Medulla oblongata (tissue), 1 donor: ENCODE measurements at regions not wholly inside any gene's neighbourhood (a gene's known extent, or its start where the extent isn't known, plus 50 kb on each side); places are given as distances from the start of the nearest gene placed in this dataset.
"Not testable (repeated sequence)": the region's sequence is repeated elsewhere in the genome, so short reads cannot be mapped to it uniquely, and the experiment has no call there.

Experiments
- DNase-seq: peaks from one replicate; pipeline ENCODE4 v3.0.0-alpha.2; 2015; ENCODE audit errors: extremely low spot score

DNA sequence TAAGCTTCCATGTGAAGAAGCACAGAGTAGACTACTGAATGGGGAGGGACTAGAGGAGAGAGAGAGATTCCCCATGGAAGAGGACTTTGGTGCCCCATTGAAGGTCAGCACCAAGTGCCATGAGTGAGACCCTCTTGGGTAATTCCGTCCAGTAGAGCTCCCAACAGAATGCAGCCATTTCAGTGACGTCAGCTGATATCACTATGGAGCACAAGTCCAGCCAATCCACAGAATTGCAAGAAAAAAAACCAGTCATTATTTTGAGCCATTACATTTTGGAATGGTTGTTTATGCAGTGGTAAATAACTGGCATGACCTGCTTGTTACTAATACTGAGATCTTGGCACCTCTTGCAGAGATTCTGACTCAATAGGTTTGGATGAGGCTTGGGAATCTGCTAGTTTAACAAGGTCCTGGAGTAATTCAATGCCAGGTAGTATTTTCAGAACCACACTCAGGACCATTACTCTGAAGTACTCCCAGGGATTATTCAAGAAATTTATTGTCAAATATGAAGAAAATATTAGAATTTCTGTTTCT lies 52.6 kb upstream of the SP8 start:
- DNase-seq: no peak

DNA sequence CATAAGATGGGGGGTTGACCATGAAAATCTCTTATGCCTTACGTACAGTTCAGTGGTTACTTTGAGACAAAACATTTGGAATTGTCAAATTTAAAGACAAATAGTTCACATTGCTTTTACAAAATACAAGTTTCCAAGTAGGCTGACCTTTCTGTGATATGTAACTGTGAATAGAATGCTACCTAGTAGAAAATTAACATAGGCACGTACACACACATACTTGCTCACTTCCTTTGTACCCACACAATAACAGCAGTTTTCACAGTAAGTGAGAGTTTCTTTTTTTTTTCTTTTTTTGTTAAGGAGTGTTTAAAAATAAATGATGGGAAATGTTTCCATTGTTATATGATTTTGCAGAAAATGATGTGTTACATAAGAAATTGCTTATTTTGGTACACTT lies 53.3 kb upstream of the SP8 start:
- no peak for DNase-seq

DNA sequence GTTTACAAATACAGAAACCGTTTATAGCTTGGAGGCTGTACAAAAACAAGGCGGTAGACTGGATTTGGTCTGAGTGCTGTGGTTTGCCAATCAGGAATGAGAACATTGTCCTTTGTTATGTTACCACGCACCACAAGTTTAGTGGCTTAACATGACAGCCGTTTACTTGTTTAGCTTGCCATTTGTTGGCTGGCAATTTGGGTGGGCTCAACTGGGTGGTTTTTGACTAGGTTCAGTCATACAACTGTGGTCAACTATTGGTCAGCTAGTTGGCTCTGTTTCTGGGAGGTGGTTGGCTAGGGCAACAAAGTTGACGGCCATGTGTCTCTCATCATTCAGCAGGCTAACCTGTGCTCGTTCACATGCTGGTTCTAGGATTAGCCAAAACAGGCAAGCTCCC lies 60.1 kb upstream of the SP8 start:
- DNase-seq: no peak

DNA sequence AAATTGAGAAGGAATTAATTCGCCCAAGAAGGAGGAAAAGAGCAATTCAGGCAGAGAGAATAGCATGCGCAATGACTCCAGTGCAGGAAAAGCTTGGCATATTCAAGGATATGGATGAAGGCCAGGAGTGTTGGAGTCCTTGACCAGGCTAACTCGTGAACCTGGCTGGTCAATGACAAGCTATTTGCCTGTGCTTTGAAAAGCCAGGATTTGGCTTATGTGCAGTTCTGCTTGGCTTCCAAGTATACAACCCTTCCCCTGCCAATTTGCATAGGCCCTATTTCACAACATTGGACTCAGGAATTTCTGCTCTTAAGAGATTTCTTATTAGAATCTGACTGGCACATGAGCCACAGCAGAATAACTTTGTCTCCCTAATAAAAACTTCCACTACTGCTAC lies 72.3 kb upstream of the SP8 start:
- peak; percentile 84 for DNase-seq

DNA sequence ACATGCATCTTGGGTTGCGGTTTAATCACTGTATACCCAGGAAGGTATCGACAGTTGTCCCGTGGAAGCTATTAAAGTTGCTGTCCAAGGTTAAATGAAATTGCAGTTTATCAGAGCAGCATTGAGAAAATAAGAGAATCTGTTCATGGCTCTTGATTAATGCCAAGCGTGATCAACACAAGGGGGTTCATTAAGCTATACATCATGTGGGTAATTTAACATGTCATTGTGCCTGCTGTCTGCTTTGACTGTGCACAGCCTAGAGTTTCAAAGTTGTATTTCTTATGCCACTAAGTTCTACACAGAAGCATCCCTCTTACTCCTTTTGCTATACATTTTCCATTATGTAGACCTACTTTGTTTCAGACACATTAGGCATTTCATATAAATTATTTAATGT lies 74.8 kb upstream of the SP8 start:
- DNase-seq: no peak

DNA sequence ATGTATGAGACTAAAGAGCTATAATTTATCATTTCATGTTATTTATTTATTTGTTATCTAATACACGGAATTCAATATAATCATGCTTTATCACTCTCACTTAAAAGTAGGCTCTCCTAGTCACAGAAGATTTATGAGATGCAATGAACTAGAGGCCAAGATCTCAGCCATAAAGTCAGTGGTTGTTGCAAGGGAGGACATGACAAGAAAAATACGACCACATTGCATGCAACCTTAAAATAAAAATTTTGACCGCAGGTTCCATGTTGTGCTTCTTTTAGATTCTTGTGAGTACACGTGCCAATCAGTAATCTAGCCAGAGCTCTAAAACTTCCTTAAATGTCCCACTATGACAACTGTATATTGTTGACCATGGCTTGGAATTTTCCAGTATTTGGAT lies 75.9 kb upstream of the SP8 start:
- no peak for DNase-seq

DNA sequence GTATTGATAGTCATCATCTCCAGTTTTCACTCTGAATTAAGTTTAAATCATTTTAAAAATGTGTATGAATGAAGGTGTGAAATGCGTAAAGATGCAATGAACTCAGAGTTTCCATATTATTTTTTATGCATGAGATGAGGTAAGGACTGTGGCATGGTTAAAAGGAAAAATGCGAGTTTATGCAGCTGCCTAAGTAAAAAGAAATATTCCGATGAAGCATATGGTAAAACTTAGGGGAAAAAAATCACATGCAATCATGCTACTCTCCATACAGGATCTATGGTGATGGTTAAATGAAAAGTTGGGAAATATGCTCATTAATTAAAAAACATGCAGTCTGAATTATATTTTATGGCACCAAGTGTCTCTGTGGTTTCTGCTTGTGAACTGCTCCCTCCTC lies 77.5 kb upstream of the SP8 start:
- DNase-seq: no peak

DNA sequence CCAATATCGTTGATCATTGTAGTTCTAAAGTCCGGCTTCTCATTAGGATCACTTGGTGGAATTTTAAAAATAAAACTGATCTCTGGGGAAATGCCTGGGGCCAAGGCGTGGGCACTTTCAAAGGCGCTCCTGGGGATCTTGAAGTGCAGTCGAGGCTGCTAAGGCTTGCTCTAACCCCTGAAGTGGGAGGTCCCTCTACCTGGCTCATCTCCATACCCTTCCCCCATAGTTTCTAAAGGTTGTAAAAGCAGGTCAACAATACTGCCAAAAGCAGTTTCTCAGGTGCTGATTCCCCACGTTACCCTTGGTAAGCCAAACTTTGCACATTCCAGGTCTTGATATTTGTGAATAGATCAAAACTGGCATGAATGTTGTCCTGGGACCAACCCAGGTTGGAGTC lies 79.0 kb upstream of the SP8 start:
- no peak for DNase-seq

DNA sequence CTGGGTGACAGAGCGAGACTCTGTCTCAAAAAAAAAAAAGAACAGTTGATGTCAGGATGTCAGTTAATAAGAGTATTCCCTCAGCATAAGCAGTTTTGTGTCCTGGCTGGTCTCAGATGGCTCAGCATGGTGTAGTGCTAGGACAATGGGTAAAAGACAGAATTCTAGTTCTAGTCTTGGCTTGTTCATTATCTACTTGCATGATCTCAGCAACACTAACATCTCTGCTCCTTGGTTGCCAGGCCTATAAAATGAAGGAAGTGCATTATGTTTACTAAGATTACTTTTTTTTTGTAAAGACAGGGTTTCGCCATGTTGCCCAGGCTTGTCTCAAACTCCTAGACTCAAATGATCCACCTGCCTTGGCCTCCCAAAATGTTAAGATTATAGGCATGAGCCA lies 84.3 kb upstream of the SP8 start:
- no peak for DNase-seq

DNA sequence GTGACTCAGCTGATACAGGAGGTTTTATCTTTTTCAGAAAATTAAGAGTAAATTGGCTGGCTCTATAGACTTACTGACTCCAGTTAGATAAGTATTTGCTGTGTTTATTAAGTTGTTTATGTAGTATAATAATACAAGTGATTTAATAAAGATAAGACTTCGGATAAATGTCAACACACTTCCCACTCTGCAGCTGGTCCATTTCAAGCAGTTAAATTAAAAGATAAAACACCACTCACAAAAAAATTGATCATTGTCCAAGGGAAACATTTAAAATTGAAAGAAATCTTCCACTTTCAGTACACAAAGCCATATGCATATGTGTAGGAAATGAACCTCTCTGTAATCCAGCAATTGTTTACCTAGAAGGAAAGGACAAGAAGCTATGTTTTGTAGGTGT lies 106.1 kb upstream of the SP8 start:
- no peak for DNase-seq

DNA sequence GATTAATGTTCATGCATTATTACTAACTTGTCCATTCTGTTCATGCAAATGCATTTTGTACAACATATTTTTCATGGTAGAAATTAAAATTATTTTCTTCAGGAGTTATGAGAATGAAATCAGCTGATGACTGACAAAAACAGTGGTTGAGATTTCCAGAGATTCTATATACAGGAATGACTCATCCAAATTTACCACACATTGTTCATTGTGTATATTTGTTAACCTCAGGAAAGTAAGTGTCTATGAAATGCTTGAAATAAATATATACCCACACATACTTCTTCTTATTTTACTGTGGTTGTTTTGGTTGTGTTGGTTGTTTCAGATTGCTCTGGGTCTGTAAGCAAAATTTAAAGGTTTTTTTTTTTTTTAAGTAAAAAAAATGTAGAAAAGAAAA lies 108.1 kb upstream of the SP8 start:
- no peak for DNase-seq

DNA sequence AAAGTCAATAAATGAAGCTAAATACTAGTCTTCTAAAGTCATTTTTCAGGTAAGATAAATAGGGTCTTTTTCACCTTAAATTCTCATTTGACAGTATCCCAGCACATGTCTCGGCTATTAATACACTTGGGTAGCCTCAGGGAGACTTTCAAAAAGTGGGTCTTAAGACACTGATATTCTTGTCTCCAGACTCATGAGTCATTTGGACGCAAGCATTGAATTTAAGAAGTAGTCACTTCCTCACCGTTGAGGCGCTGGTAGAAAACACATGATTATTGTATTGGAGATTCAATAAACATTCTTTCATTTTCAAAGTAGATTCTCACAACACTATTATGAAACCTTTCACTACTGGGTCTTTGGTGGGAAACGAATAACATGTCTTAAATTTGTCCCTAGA lies 108.9 kb upstream of the SP8 start:
- no peak for DNase-seq

DNA sequence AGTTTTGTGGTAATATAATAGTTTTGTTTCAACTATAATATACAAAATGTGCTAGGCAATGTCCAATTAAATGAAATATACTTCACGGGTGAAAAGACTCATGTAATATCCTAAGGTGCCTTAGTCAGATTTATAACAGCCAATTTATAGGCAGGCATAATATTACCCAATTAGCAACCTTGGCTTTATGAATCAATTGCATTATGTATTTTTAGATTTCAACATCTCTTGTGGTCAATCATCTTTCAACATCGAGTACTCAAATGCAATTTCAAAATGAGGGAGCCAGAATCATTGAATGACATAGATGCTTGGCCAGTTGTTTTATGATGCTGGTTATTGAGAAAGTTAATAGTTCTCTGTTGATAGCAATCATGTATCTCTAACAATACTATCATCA lies 110.3 kb upstream of the SP8 start:
- DNase-seq: no peak

DNA sequence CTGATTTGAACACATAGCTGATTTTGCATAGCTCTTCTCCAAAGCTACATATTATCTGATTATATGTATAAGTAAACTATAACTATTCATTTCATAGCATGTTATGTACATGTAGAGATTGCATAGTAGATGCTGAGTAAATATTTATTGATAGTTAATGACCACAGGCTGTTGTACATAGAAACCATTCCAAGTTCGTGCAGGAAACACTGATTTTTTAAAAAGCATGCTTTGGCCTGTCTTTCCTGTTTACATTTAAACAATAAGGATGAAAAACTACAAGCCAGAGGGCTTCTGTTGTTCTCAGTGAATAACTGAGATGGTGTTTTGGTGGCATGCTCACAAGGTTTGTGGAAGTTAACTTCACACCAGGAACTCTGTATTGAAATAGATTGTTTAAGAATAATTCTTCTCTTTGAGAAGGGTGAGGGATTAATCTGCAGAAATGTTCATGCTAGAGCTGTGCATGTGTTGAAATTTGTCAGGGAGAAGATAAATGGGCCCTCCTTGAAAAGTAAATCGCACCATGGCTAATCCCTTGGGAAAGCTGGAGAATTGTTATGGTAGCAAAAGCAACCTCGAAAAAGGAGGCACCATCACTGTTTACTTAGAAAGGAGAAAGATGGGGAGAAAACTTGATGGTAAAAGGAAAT lies 120.2 kb upstream of the SP8 start:
- no peak for DNase-seq

DNA sequence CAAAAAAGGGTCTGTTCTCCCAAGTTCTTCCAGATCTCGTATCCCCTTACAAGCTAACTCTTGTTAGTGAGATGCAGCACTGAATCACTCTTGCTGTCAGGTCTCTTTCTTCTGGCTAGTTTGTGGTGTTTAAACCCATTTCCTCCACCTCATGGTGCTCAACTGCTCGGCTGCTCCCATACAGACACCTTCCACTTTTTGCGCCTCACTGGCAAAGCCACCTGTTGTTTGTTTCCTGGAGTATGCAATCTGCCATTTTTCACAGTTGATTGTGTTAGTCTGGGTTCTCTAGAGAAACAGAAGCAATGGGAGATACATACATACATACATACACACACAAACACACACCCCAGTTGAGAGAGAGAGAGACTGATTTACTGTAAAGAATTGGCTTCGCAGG lies 124.4 kb upstream of the SP8 start:
- DNase-seq: no peak

DNA sequence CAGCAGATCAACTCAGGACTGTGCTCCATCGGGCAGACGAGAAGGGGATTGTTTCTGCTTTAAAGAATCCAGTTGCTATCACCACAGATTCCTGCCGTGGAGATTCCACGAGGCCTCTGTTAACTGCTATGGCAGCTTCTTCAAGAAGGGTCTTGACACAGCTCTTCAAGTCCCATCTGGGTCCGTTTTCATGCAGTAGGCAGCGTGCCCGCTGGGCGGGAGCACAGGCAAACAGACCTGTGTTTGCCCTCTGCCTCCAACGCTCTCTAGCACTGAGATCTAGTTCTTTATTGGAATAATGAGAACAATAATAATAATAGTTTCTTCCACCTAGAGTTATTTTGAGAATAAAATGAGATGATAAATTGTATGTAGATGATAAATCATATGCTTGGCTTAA lies 127.2 kb upstream of the SP8 start:
- no peak for DNase-seq

DNA sequence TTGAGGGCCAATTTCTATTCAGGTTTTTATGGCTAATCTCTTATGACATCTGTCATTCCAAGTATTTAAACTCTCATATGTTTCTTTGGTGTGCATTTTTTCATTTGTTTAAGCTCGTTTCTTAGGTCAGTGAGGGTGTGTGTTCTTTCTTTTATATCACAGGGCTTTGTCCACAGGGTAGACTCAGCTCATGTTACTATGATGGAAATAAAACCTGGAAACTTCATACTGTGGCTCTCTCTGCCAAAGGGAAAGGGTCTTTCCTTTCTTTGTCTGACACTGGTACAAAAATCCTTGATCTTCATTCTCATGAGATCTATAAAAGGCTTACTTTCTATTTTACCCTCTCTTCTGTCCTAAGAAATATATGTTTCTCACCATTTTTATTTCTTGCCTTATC lies 129.6 kb upstream of the SP8 start:
- DNase-seq: no peak

DNA sequence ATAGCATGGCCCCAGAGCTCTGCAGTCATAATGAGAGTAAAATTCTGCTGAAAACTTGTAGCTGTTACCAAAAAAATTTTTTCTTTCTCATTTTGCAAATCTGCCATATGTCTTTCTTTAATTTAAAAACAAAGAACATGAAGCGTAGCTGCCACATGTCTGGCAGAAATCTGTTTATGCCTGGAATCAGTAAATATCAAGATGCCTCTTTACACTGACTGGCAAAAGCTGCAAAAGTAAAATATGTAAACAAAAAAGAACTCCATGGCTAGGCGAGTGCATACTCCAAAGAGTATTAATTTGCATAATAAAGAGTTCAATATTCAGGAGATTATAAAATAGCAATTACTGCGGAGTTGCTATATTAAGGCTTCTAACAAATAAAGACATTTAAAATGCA lies 130.9 kb upstream of the SP8 start:
- DNase-seq: no peak

DNA sequence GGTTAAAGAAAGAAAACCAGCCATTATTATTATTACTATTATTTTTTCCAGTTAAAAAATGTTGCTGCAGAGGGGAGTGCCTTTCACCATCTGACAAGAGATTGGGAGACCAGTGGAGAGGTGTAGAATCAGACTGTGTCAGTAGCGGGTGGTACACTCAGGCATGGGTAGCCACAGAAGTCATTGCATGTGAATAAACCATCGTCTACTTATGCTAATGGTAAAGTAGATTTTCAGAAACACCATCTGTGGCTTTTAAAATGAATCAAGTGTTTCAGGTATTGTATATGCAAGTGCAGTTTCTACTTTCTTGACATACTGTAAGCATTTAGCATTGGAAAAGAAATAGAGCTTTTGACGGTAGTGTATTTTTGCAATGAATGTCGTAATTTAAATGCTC lies 131.5 kb upstream of the SP8 start:
- no peak for DNase-seq

DNA sequence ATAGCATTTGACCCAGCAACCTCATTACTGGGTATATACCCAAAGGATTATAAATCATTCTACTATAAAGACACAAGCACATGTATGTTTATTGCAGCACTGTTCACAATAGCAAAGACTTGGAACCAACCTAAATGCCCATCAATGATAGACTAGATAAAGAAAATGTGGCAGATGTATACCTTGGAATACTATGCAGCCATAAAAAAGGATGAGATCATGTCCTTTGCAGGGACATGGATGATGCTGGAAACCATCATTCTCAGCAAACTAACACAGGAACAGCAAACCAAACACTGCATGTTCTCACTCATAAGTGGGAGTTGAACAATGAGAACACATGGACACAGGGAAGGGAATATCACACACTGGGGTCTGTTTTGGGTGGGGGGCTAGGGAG lies 140.5 kb upstream of the SP8 start:
- not testable (repeated sequence) for DNase-seq

DNA sequence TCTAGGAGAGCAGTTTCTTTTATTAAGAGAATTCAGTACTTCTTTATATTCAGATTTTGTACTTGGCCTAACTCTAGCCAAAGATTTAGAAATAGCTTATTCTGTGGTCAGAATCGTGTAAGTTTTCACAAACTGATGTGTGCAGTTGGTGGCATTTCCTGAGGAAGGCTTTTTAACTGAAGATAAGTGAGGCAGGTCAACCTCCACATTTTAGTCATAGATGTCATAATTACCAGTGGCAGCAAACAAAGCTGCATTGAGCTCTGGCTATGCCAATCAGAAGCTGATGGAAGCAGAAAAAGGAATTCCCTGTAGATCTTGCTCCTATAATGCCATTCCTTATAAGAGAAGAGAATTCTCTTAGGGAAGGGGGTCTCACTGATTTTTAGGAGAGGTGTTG lies 141.3 kb upstream of the SP8 start:
- no peak for DNase-seq

DNA sequence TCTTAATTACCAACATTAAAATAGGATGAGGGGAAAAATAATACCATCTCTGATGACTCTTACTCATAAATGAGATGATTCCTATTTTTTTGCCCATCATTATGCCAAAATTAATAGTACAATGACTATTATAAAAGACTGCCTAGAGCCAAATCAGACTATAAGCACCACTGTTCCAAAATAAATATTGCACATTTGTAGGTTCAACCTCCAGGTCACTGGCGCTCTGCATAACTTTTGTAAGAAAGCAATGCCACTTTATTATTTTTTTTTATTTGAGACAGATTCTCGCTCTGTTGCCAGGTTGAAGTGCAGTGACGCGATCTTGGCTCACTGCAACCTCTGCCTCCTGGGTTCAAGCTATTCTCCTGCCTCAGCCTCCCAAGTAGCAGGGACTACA lies 142.5 kb upstream of the SP8 start:
- DNase-seq: no peak

DNA sequence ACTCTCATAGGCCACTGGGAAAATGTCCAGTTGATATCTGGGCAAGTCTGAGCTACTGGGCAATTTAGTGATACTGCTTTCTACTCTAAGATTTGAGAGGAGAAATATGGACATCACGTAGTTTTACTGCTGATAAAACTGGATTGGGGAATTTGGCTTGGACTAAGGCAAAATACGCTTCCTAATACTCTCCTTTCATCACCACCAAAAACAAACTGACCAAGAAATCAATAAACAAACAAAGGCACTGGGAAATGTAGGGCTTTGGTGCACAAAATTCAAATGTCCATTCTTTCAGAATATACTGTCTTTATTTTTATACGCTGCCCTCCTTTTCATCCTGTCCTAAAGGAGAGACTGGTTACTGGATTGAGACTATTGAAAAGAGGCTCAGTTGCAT lies 145.1 kb upstream of the SP8 start:
- DNase-seq: no peak

DNA sequence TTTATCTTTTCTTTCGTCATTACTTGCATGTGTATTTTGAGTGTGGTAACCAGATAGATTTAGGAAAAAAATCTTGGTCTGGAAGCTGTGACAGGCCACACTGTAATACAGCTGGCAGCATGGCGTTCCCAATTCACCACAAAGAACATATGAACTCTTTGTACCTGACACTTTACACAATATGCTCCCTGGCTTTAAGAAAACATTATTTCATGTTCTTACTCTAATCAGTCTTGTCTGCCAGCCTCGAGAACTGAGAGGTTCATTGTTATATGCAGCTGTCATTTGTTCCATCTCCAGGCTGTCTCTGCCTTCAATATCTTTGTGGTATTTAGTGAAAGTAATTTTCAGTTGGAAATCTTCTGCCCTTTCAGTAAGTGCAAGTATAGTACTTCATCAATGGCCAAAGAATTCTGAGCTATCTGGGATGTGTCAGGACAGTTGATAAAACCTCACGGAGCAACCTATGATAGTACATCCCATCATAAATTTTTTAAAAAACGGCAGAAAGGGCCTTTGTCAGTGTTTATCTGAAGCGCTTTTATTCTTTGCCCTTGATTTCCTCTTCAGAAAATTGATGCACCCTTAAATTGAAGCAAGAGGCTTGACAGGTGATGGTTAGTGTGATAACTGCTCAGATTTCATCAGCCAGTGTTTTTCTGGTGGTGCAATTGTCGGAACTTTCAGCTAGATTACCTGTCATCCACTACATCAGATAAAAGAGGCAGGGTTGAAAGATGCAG lies 146.3 kb upstream of the SP8 start:
- no peak for DNase-seq
